ENCODE measurements at regions not wholly inside any gene's neighbourhood (a gene's known extent, or its start where the extent isn't known, plus 50 kb on each side); places are given as distances from the start of the nearest gene placed in this dataset.

GRCh38 chr10:78207216-78207615, 173.6 kb downstream of the RPS24 start:
- no peak for TF ChIP-seq TAF1 (IDR thresholded peaks at IDR 0.05; ENCODE audit: borderline replicate concordance, insufficient read depth, low read length)
- TF ChIP-seq FOXP2 (optimal IDR thresholded peaks at IDR 0.05; ENCODE audit: borderline replicate concordance, extremely low read depth, extremely low read length, insufficient read depth), result no peak
- no peak for TF ChIP-seq SIN3A (IDR thresholded peaks at IDR 0.05; ENCODE audit: borderline replicate concordance, insufficient read depth, low read length)
- no peak for TF ChIP-seq POLR2AphosphoS5 (IDR thresholded peaks at IDR 0.05; ENCODE audit: low read depth, low read length)
- TF ChIP-seq REST (IDR thresholded peaks at IDR 0.05; ENCODE audit: insufficient read depth in 1 of 2, low read depth in 2 of 2, low read length in 2 of 2), result no peak

GRCh38 chr10:78207776-78208175, 174.1 kb downstream of the RPS24 start:
- TF ChIP-seq POLR2AphosphoS5 (IDR thresholded peaks at IDR 0.05; ENCODE audit: low read depth, low read length) (no peak), REST (IDR thresholded peaks at IDR 0.05; ENCODE audit: insufficient read depth in 1 of 2, low read depth in 2 of 2, low read length in 2 of 2) (no peak)

- TF ChIP-seq TAF1 (IDR thresholded peaks at IDR 0.05; ENCODE audit: borderline replicate concordance, insufficient read depth, low read length) (no peak), POLR2AphosphoS5 (IDR thresholded peaks at IDR 0.05; ENCODE audit: low read depth, low read length) (no peak), FOXP2 (optimal IDR thresholded peaks at IDR 0.05; ENCODE audit: borderline replicate concordance, extremely low read depth, extremely low read length, insufficient read depth) (no peak), SIN3A (IDR thresholded peaks at IDR 0.05; ENCODE audit: borderline replicate concordance, insufficient read depth, low read length) (no peak), REST (IDR thresholded peaks at IDR 0.05; ENCODE audit: insufficient read depth in 1 of 2, low read depth in 2 of 2, low read length in 2 of 2) (no peak)
Observed at GRCh38 chr10:78209970-78210369, 176.3 kb downstream of the RPS24 start.

- TF ChIP-seq POLR2AphosphoS5 (IDR thresholded peaks at IDR 0.05; ENCODE audit: low read depth, low read length) (no peak), TAF1 (IDR thresholded peaks at IDR 0.05; ENCODE audit: borderline replicate concordance, insufficient read depth, low read length) (no peak), FOXP2 (optimal IDR thresholded peaks at IDR 0.05; ENCODE audit: borderline replicate concordance, extremely low read depth, extremely low read length, insufficient read depth) (no peak), REST (IDR thresholded peaks at IDR 0.05; ENCODE audit: insufficient read depth in 1 of 2, low read depth in 2 of 2, low read length in 2 of 2) (no peak), SIN3A (IDR thresholded peaks at IDR 0.05; ENCODE audit: borderline replicate concordance, insufficient read depth, low read length) (no peak)
Observed at GRCh38 chr10:78210548-78210947, 176.9 kb downstream of the RPS24 start.

GRCh38 chr10:78210976-78211375, 177.3 kb downstream of the RPS24 start:
- TF ChIP-seq FOXP2 (optimal IDR thresholded peaks at IDR 0.05; ENCODE audit: borderline replicate concordance, extremely low read depth, extremely low read length, insufficient read depth) (no peak), REST (IDR thresholded peaks at IDR 0.05; ENCODE audit: insufficient read depth in 1 of 2, low read depth in 2 of 2, low read length in 2 of 2) (no peak), POLR2AphosphoS5 (IDR thresholded peaks at IDR 0.05; ENCODE audit: low read depth, low read length) (no peak), TAF1 (IDR thresholded peaks at IDR 0.05; ENCODE audit: borderline replicate concordance, insufficient read depth, low read length) (no peak), SIN3A (IDR thresholded peaks at IDR 0.05; ENCODE audit: borderline replicate concordance, insufficient read depth, low read length) (no peak)
